ENCODE measurements at regions not wholly inside any gene's neighbourhood (a gene's known extent, or its start where the extent isn't known, plus 50 kb on each side); places are given as distances from the start of the nearest gene placed in this dataset.

GRCh38 chr6:137765059-137765458 lies 102.0 kb upstream of the TNFAIP3 start:
- no peak for TF ChIP-seq CTCF (IDR thresholded peaks at IDR 0.05)

- TF ChIP-seq CTCF (IDR thresholded peaks at IDR 0.05) = no peak
These were observed 100.3 kb upstream of the TNFAIP3 start for GRCh38 chr6:137766596-137767370.

- TF ChIP-seq CTCF (IDR thresholded peaks at IDR 0.05) = no peak
These were observed 99.6 kb upstream of the TNFAIP3 start for GRCh38 chr6:137767465-137767864.

- TF ChIP-seq CTCF (IDR thresholded peaks at IDR 0.05) = no peak
These were observed 99.0 kb upstream of the TNFAIP3 start for GRCh38 chr6:137767911-137768690.

GRCh38 chr6:137768935-137769334 lies 98.1 kb upstream of the TNFAIP3 start:
- no peak for TF ChIP-seq CTCF (IDR thresholded peaks at IDR 0.05)

GRCh38 chr6:137769797-137770362 lies 97.2 kb upstream of the TNFAIP3 start:
- no peak for TF ChIP-seq CTCF (IDR thresholded peaks at IDR 0.05)

- TF ChIP-seq CTCF (IDR thresholded peaks at IDR 0.05) = no peak
These were observed 94.4 kb upstream of the TNFAIP3 start for GRCh38 chr6:137772541-137773250.
